Occipital lobe (tissue), 1 donor: ENCODE measurements at regions not wholly inside any gene's neighbourhood (a gene's known extent, or its start where the extent isn't known, plus 50 kb on each side); places are given as distances from the start of the nearest gene placed in this dataset.
"Not testable (repeated sequence)": the region's sequence is repeated elsewhere in the genome, so short reads cannot be mapped to it uniquely, and the experiment has no call there.

Experiments used
- DNase-seq: peaks from one replicate; lab custom pipeline; 2025; lab: John Stamatoyannopoulos, UW

DNA sequence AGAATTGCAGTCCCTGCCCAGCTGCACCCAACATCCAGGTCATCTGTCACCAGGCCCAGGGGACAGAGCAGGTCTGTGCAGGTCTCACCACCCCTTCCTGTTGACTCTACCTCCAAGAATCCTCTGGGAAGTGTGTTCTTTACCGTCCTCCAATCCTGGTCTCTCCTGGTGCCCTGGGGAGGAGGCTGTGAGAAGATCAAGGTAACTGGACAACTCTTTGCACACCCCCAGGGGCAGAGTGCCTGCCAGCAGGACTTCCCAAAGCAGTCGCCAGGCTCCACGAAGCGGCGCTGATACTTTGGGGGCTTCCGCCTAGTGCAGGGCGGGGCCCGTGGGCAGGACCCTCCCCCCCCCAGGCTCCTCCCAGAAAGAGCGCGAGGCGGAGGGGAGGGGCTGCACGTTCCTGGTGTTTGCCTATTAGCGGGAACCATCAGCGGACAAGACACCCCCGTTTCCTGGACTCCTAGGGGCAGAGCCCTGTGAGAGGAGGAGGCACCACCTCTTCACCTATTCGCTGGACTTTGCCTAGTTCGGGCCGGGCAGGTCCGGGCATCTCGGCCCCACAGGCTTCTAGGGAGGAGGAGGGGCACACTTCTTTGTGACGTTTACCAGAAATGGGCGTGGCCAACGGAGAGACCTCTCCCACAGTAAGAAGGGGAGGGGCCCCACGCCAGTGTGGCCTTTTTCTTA, 918.0 kb downstream of the AACS start:
- no peak for DNase-seq

DNA sequence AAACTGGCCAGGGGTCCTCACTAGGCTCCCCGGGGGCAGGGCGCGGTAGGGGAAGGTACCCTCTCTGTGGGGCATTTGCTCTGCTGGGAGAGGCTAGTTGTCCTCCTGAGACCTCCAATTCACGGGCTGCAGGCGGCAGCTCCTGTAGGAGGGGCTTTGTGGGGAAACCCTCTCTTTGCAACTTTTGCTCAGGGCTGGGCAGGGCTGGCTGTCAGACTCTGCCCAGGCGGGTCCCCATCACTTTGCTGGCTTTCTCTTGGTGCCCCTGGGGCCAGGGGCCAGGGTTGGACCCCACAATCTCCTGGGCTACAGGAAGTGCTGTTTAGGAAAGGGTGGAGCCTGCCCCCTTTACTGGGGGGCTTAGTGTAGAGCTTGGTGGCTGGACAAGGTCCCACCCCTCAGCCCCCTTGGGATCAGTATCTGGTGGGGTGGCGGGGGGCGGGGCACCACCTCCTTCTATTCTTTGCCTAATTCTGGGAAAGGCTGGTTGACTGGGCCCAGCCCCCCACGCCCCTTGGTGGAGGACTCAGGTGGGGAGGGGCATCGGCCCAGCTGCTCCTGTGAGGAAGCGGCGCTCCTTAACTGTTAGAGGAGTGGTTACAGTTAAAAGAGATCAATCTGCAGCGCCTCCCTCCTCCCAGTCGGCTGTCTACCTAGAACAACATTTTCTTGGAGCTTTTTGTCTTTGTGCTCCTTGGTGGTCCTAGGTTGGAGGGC, 918.7 kb downstream of the AACS start:
- DNase-seq: no peak

DNA sequence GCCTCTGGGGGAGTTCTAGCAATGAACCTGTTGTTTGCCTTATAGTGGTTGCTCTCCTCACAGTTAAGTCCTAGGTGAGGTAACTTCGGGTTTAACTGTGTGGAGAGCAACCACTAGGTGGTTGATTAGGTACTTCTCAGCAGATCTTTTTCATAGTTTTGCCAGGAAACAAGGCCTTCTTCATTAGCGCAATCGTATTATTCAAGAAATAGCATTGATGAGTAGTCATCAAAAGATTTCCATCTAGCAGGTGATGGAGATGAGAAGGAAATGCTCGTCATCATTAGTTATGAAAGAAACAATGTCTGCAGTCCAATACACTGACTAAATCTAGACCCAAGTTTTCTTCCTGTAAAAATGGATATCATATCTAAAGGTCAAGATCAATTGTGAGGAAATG, 923.3 kb downstream of the AACS start:
- DNase-seq: no peak

DNA sequence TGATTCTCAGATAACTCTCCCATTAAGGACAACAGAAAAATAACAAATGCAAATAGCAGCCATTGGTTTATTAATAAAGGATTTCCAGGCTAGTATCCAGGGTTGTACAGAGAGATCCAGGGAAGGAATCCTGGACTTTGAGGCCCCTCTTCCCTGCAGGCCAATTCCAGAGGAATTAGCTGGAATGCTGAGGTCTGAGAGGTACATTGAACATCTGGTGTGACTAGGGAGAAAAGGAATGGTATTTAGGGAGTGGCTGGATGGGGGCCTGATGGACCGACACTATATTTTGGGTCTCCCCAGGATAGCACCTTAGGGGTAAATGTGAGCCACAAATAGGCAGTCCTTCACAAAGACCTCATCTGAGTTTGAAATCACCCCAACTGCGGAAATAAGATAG, 924.5 kb downstream of the AACS start:
- DNase-seq: no peak

DNA sequence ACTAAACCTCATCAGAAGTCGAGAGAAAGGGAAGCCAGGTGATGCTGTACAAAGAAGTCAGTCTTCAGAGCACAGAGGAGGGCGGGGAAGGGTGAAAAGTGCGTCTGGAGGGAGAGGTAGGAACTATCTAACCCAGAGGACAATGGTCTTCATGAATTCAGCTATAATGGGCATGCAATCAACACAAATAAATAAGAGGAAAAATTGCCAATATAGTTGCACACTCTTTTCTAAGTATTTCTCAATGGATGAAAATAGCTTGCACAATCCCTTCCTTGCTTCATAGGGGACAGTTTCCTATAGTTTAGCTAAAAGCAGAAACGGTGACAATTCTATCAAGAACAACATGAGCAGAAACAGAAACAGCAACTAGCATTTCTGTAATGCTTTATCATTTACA, 931.2 kb downstream of the AACS start:
- DNase-seq: no peak

DNA sequence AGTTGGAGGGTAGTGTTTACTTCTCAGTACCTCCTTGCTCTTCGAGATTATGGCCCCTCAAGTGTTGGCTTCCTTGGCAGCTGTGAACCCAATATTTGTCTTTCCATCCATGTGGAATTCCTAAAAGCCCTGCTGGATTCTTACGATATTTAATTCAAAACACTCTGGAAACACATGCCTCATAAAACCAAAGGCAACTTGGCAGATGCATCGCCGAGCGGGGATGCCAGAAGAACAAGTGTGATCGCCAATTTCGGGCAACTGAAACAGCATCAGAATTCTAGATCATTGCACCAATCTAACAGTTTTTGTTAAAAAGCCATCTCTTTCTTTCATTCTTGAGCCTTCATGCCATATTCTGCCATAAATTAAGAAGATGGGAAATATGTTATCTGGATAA, 934.4 kb downstream of the AACS start:
- no peak for DNase-seq

DNA sequence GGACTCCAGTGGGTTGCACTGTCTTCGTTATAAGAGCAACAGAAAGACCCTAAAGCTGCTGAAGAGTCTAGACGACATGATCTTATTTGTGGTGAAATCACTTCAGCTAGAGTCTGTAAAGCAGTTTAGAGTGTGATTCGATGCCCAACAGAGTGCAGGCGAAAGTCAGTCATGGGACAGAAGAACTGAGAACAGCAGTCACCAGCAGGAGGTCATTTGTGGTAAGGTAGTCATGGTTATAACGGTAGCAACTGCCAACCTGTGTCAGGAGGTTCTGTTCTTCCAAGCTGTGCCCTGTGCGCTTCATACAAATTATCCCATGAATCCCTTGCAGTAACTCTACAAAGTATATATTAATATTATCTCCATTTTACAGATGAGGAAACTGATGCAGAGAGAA, 954.1 kb downstream of the AACS start:
- DNase-seq: no peak

DNA sequence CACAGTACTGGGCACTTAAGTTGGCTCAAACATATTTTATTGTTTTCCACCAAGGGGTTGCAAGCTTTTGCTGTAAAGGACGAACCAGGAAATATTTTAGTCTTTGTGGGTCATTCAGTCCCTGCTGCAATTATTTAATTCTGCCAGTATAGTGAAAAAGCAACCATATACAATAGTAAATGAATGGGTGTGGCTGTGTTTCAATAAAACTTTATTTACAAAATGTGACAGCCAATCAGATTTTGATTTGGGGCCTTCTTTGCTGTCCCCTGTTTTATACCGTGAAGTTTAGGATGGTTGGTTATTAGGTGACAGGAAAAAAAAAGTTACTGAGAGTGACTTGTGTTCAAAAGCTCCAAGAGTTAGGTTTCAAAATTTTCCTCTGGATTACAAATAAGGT, 956.4 kb downstream of the AACS start:
- DNase-seq: no peak

DNA sequence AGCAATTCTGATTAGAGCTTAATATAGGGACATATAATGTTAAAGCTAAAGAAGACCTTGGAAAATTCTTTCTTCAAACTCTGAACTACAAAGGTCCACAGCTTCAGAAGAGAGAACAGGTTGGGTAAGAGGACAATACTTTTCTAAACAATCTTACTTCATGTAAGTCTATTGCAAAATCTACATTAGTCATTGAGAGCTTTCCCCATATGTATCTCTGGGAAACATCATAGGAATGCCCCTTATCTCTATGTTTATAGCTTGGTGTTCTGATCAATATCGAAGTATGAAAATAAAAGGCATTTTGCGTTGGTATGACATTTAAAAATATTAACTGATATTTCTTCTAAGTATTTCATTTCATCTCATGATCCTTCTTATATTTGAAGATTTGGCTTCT, 962.6 kb downstream of the AACS start:
- DNase-seq: no peak

DNA sequence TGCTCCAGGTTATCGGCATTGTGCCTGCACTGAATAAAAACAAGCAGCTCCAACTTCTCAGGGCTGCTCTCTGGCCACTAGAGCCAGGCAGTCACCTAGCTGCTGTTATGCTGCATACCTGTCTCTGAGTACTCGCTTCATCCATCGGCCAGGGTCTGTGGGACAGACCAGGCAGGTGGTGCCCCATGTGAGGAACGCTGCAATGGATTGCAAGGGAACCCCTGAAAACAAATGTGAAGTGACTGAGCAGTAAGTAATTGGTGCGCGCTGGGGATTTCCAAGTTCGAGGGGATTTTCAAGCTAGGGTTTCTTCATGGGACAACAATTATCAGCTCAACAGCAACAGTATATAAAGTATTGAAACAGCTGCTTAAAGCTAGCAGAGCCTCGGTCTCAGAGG, 965.3 kb downstream of the AACS start:
- DNase-seq: no peak

DNA sequence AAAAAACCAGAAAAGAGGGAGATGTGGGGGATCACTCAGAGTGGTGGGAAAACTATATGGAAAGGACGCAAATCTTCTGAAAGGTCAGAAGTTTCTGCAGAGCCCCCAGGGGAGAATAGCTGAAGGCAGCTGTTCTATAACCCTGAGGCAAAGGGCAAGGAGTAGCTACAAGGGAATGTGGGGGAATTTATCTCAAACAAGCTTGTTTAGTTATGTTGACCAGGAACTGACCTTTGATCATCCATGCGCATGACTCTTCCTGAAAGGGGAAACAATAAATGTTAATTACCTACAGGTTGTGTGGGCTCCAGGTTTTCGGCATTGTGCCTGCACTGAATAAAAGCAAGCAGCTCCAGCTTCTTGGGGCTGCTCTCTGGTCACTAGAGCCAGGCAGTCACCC, 968.5 kb downstream of the AACS start:
- no peak for DNase-seq

DNA sequence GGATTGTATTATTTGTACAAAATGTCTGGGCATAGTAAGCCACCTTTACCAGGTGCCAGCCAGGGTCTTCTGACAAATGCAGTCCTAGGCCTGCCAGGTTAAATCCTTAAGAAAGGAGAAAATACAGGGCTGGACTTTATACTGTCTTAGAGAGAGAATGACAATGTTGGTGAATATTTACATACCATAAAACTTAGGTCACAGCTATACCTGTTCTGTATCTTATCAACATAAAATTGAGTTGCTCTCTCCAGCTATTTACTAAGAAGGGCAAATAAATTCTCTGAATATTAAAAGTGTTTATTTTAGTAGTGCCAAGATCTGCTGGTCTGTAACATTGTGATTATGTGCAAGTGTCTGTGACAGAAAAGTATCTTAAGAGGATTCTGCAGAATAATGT, 971.1 kb downstream of the AACS start:
- no peak for DNase-seq

DNA sequence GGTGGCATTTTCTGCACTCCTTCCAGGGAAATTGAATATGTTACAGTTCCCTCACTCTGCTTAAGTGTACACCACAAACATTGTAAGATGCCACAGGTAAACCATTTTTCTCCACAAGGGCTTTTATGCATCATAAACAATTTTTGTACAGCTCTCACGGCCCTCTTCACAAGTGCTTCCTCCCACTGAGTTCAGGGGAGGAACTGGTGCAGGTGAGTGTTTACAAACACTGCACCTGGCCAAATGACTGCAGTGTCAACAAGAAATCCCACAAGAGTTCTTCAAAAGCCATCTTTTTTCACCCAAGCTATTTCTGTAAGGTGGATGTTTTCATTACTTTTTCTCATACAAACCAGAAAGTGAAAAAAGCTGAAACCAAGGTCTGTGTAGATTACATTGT, 973.2 kb downstream of the AACS start:
- no peak for DNase-seq

DNA sequence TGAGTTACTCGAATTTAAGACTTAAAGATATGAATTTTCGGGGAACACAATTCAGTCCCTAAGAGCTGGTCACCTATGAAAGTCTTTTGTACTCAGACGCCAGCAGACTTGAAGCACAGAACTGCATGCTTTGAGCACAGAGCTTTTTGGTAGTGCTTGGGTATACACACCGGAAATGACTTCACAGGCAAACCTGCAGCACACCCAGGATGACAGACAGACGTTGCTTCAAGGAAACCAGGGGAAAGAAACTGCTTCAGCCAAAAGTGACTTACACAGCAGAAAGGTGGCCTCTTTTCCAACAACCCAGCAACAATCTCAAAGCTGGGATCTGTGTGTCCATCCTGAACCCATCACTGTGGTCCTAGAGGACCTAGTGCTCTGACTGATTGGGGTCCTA, 975.1 kb downstream of the AACS start:
- no peak for DNase-seq

DNA sequence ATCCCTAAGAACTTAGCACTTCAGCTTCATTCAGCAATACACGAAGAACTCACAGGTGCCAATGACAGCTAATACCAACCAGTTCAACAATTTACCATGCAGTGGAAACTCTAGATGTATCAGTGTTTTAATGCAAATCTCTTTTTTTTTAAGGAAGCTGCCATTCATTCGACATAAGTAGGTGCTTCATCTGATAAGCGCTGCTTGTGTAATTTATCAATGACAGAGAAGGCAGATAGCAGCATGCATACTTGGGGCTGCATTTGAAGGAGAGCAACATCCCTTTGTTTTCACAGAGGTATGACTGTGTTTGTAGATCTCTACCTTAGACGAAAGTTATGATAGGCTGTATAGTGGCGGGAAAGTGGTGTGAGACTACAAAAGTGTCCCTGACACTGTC, 977.1 kb downstream of the AACS start:
- no peak for DNase-seq

DNA sequence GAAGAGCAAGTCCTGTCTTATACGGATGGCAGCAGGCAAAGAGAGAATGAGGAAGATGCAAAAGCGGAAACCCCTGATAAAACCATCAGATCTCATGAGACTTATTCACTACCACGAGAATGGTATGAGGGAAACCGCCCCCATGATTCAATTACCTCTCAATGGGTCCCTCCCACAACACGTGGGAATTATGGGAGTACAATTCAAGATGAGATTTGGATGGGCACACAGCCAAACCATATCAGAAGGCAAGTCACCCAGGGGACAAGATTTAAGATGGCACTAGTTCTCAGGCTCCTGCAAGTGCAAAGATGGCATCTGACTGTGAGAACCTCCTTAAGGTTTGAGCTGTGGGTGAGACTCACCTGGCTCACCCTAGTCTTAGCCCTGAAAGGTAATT, 984.3 kb downstream of the AACS start:
- not testable (repeated sequence) for DNase-seq

DNA sequence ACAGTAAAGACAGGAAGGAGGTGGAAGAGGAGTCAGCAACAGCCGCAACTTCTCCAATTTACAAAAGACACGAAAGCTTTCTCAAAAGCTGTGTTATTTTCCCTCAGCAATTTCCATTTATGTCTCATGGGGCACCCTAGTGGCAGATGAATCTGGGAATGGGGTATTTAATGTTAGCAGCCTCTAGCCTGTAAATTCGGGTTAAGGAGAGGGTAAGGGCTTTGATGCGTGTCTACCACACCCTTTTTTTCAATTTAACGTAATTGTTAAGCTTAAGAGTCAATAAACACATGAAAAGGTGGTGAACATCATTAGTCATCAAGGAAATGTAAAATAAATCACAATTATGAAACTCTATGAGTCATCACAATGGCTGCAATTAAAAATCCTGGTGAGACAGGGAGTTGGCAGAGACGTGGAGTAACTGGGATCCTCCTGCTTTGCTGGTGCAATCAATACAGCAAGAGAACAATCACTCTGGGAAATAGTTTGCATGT, 986.4 kb downstream of the AACS start:
- DNase-seq: no peak

DNA sequence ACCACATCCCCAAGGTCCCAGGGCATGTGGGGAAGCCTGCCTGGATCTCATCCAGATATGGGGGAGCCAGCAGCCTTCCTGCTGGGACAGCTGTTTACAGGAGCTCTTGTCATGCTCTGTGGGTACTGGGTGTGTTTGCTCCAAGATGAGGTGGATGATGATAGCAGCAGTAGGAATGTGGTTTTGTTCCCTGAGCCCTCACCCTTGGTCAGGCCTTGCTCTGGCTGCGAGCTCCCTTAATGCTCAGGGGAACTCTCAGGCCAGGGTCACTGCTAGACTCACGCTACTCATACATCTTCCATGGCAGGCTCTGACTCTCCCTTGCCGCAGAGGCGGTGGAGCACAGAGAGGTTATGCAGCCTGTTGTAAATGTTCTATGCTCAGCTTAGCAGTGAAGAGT, 990.3 kb downstream of the AACS start:
- no peak for DNase-seq

DNA sequence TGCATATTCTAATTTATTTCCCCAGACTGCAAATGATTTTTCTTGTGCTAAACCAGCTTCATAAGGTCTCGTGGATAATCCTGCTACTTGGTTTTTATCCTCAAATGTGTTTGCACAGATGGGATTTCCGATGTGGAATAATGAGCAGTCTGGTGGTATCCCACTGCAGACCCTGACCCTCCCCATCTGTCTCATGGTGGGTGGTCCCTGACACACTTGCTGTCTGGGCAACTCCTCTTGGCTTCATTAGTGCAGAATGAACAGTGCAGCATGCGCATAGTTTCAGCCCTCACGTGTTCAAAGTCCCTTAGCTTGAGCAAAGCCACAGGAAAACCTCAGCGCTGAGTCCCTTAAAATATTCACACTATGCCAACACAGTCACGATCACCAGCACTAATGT, 996.5 kb downstream of the AACS start:
- DNase-seq: no peak

DNA sequence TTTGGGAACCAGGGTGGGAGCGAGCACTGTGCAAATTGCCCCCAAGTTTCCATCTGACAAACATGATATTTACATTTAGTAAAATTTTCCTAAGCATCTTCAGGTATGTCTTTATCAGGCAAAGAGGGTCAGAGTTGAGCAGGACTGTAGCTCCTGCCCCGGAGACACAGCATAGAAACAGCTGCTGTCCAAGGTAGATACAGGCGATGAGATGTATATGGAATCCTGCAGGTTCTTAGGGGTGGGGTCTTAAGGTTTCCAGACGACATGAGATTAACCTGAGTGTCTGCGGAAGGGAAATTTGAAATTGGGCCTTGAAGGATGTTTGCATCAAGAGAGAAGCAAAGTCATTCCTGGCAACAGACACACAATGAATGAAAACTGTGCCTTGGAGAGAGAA, 998.8 kb downstream of the AACS start:
- no peak for DNase-seq

DNA sequence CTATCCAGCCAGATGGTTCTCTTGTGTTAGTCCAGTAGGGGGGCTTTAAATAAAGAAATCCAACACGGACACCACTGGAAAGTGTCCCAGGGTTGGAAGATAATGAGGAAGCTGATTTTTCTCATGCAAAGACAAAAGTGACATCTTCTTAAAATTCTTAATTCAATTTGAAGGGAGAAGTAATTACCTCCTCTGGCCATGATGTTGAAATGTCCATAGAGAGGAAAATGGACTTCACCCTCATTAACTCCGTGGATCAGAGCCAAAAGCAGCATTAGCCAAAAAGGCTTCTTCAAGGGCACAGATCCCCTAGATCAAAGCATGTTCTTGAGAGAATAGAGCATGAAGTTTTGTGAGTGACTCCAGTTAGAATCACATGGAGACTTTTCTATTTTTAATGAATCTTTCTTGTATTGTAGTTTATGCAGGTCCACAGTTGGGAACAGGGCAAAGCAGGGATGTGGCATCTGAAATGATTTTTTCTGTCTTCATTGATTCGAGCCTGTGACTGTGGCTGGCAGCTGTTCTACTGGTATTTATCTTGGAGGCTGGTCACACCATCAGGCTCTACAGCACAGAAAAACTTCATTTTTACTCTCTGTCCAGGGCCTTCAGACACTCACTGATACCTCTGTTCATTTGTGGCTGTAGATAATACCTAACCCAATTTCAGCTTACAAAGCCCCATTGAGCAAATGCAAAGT, 1002.5 kb downstream of the AACS start:
- DNase-seq: no peak

DNA sequence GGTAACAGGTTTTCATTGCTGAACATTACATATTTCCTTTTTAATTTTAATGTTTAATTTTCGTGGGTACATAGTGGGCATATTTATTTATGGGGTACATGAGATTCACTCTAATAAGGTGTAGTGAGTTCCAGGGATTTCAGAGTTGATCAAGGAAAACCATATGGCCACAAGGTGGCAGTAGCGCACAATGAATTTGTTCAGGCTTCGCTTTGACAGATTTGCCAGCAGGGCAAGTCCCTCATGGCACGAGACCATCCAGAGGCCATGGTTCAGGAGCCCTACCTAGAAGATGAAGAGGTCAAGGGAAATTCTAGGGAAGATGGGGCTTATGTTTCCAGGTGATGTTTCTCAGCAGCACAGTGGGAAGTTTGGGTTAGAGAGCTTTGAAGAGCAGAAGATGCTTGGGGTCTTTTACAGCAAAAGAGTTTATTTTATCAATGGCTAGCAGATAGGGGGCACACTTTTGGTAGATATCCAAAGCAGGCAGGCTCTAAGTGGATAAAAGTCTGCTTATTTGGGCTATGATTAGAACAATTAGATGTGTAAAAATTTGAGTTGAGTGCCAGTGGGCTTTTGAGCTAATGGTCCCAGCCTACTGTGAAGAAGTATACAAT, 1004.4 kb downstream of the AACS start:
- no peak for DNase-seq
